GM12801 (cell line): ENCODE measurements at regions not wholly inside any gene's neighbourhood (a gene's known extent, or its start where the extent isn't known, plus 50 kb on each side); places are given as distances from the start of the nearest gene placed in this dataset.

Experiments used
- TF ChIP-seq, protein P1 (sequence below): IDR thresholded peaks from one replicate; pipeline ENCODE4 v1.5.1; 2011; ENCODE audit warnings: control low read depth; ENCODE audit not compliant: insufficient read length; ENCODE audit errors: extremely low read depth

DNA sequence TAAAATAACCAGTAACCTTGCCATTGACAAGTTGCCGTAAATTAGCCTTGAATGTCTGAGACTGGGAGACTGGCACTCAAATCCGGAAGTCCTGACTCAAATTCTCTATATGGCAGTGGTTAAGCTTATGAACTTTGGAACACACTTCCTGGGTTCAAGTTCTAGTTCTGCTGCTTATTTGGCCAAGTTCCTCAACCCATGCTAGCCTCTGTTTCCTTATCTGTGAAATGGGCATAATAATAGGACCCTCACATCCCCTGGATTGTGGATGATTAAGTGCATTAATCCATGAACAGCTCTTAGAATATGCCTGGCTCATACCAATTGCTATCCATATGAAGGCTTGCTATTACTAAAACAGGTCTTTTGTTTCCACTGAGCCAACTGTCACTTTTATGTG is 311.5 kb downstream of the EDEM1 start:
- TF ChIP-seq, protein P1, sequence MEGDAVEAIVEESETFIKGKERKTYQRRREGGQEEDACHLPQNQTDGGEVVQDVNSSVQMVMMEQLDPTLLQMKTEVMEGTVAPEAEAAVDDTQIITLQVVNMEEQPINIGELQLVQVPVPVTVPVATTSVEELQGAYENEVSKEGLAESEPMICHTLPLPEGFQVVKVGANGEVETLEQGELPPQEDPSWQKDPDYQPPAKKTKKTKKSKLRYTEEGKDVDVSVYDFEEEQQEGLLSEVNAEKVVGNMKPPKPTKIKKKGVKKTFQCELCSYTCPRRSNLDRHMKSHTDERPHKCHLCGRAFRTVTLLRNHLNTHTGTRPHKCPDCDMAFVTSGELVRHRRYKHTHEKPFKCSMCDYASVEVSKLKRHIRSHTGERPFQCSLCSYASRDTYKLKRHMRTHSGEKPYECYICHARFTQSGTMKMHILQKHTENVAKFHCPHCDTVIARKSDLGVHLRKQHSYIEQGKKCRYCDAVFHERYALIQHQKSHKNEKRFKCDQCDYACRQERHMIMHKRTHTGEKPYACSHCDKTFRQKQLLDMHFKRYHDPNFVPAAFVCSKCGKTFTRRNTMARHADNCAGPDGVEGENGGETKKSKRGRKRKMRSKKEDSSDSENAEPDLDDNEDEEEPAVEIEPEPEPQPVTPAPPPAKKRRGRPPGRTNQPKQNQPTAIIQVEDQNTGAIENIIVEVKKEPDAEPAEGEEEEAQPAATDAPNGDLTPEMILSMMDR: no peak

DNA sequence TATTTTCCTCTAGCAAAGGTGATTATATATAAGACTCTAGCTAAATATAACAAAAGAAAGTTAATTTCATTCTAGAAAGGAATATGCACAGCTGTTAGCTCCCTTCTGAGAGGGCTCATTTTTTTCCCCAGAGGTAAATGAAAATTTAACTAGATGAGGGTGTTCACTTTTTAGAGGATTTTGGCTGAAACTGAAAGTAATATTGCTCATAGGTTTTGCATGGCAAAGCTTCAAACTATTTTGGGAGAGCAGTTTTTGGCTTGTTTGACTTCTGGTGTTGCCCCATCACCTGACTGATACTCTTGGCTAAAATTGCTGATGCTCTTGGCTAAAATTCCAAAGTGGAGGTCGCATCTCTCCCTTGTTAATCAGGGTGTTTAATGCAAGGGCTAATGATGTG is 311.9 kb downstream of the EDEM1 start:
- TF ChIP-seq, protein P1: no peak

DNA sequence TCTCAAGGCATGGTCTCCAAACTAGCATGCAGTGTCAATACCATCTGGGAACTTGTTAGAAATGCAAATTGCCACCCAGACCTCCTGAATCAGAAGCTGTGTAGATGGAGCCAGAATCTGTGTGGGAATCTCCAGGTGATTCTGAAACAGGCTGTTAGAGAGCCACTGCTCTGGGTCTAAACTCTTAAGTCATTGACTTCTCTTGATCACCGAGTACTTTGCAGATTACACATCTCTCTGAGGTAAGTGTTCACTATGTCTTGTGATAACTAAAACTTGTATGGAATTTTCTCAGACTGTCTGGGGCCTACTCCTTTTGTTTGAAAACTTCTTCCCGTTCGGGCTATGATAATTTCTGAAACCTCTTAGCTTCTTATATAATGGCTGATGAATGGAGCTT is 315.6 kb downstream of the EDEM1 start:
- TF ChIP-seq, protein P1: no peak

DNA sequence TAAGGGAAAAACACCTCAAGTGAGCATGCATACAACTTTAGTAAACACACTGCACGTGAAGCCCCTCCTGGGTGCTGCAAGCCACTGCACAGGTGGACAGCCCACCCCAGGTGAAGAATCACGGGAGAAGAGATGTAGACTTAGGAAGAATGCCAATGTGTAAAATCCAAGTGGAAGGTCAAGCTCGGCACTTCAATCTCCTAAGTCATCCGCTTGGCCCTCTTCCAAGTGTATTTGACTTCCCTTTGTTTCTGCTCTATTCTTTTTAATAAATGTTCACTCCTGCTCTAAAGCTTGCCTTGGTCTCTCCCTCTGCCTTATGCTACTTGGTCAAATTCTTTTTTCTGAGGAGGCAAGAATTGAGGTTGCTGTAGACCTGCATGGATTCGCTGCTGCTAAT is 316.6 kb downstream of the EDEM1 start:
- TF ChIP-seq, protein P1: no peak

DNA sequence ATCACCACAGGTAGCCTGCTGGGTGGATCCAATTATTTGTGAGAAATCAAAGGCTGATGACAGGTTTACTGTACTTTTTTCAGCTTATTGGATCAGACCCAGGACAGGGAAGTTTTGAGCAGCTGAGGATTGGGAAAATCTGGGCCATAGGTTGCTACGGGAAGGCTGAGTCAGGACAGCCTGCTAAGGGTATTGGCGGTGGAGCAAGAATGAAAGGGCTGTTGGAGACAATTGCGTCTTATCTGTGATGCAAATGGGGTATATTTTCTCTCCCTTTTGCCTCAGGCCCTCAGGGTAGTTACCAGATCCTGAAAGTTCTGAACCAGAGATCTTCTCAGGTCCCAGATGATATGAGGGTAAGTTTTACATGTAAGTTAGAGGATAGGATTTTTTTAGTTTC is 317.7 kb downstream of the EDEM1 start:
- TF ChIP-seq, protein P1: no peak

DNA sequence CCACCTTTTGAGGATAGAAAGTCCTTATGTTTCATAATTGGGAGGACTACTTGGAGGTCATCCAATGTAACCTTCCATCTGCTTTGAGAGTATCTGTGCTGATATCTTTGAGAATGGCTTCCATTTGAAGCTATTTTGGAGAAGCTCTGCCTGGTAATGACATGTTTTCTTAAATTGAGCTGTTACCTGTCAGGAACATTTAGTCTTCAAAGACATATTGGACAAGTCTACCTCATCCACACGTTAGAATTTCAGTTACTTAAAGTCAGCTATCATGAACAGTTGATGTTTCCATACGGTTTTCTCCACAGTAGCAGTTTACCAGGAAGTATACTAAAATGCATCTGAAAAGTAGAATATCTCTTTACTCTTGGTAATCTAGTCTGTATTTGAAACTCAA is 318.5 kb downstream of the EDEM1 start:
- TF ChIP-seq, protein P1: no peak

DNA sequence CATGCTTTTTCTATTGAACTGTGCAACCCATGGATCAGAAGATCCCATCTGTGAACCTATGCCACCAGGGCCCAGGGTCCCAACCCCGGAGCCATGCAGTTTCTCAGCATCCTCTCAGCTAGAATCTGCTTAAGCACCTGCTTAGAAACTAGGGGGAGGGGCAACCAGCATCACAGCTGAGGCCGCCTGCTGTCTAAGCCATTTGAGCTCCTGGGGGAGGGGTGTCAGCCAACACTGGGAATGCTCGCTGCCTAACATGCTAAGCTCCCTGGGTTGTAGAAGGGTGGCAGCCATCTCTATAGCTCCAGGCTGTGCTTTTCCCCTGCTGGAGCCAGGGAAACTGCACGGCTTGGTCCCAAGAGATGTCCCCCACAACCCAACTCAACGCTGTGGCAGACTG is 322.8 kb downstream of the EDEM1 start:
- TF ChIP-seq, protein P1: no peak

DNA sequence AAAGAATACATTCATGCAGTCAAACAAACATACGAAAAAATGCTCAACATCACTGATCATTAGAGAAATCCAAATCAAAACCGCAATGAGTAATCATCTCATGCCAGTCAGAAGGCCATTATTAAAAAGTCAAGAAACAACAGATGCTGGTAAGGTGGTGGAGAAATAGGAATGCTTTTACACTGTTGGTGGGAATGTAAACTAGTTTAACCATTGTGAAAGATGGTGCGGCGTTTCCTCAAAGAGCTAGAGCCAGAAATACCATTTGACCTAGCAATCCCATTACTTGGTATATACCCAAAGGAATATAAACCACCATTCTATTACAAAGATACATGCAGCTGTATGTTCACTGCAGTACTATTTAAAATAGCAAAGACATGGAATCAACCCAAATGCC is 330.4 kb downstream of the EDEM1 start:
- TF ChIP-seq, protein P1: no peak
